ENCODE measurements at regions not wholly inside any gene's neighbourhood (a gene's known extent, or its start where the extent isn't known, plus 50 kb on each side); places are given as distances from the start of the nearest gene placed in this dataset.
"Not testable (repeated sequence)": the region's sequence is repeated elsewhere in the genome, so short reads cannot be mapped to it uniquely, and the experiment has no call there.

- Histone ChIP-seq H3K4me2 (no peak overlapping the region), H4K20me1 (ENCODE audit: insufficient read depth) (no peaks in the 10 kb centered on the region), H3K79me2 (ENCODE audit: low read depth) (no peaks in the 10 kb centered on the region), H3F3A (ENCODE audit: insufficient read depth, low read depth) (no peaks in the 10 kb centered on the region), H3K27ac (no peak overlapping the region), H2AFZ (no peak overlapping the region), H3K4me1 (replicated peaks; ENCODE audit: insufficient read depth) (no peaks in the 10 kb centered on the region), H3K9me3 (ENCODE audit: insufficient read depth, low read depth) (no peaks in the 10 kb centered on the region), H3K27me3 (ENCODE audit: insufficient read depth, low read depth) (no peaks in the 10 kb centered on the region), H3K9me2 (ENCODE audit: insufficient read depth) (no peaks in the 10 kb centered on the region), H3K4me3 (no peak overlapping the region), H3K36me3 (ENCODE audit: low read depth) (no peaks in the 10 kb centered on the region)
- ChIA-PET CTCF (no interaction called here), POLR2A (ENCODE audit: unreplicated experiment) (no interaction called here)
- TF ChIP-seq EZH2 (IDR thresholded peaks at IDR 0.05; ENCODE audit: low read depth) (no peak), CTCF (conservative IDR thresholded peaks at IDR 0.05) (no peak)
- no peak for DNase-seq
- intact Hi-C loops (cut with micrococcal nuclease; ENCODE audit: unreplicated experiment): no loop called here
- no TSS peak for BruUV-seq (replicated peaks)
Observed at GRCh38 chrX:139002319-139002718, 290.8 kb upstream of the FGF13 start.

GRCh38 chrX:138996268-138996667, 284.8 kb upstream of the FGF13 start:
- no TSS peak for BruUV-seq (replicated peaks)
- no peak overlapping the region for H3K4me3 ChIP-seq
- no peaks in the 10 kb centered on the region; the same call in 1 of the 2 replicates for H3K9me2 ChIP-seq (ENCODE audit: insufficient read depth)
- no peak for DNase-seq
- no peaks in the 10 kb centered on the region for H3K4me1 ChIP-seq (replicated peaks; ENCODE audit: insufficient read depth)
- H3K36me3 ChIP-seq (ENCODE audit: low read depth): no peaks in the 10 kb centered on the region
- no peak overlapping the region for H3K27ac ChIP-seq
- H4K20me1 ChIP-seq (ENCODE audit: insufficient read depth): no peaks in the 10 kb centered on the region
- CTCF ChIA-PET: no interaction called here
- H3K79me2 ChIP-seq (ENCODE audit: low read depth): no peaks in the 10 kb centered on the region
- peaks cover 3% of the 10 kb centered on the region; the same call in 1 of the 2 replicates for H3K9me3 ChIP-seq (ENCODE audit: insufficient read depth, low read depth)
- no peak overlapping the region for H3K4me2 ChIP-seq
- H2AFZ ChIP-seq: no peak overlapping the region
- H3F3A ChIP-seq (ENCODE audit: insufficient read depth, low read depth): no peaks in the 10 kb centered on the region
- intact Hi-C loops (cut with micrococcal nuclease; ENCODE audit: unreplicated experiment): no loop called here
- POLR2A ChIA-PET (ENCODE audit: unreplicated experiment): no interaction called here
- no peak for TF ChIP-seq CTCF (conservative IDR thresholded peaks at IDR 0.05)
- no peak for TF ChIP-seq EZH2 (IDR thresholded peaks at IDR 0.05; ENCODE audit: low read depth)
- H3K27me3 ChIP-seq (ENCODE audit: insufficient read depth, low read depth): no peaks in the 10 kb centered on the region

GRCh38 chrX:138995458-138995857, 283.9 kb upstream of the FGF13 start:
- H3K79me2 ChIP-seq (ENCODE audit: low read depth): no peaks in the 10 kb centered on the region

GRCh38 chrX:138990425-138990824, 278.9 kb upstream of the FGF13 start:
- POLR2A ChIA-PET (ENCODE audit: unreplicated experiment): not testable (repeated sequence)

More at GRCh38 chrX:138995458-138995857, 283.9 kb upstream of the FGF13 start:
- POLR2A ChIA-PET (ENCODE audit: unreplicated experiment): no interaction called here
- Histone ChIP-seq H3K4me1 (replicated peaks; ENCODE audit: insufficient read depth) (no peaks in the 10 kb centered on the region), H3K27ac (no peak overlapping the region), H3K27me3 (ENCODE audit: insufficient read depth, low read depth) (no peaks in the 10 kb centered on the region), H3K9me2 (ENCODE audit: insufficient read depth) (no peaks in the 10 kb centered on the region; the same call in 1 of the 2 replicates), H3K36me3 (ENCODE audit: low read depth) (no peaks in the 10 kb centered on the region), H4K20me1 (ENCODE audit: insufficient read depth) (no peaks in the 10 kb centered on the region), H3K4me3 (no peak overlapping the region), H3F3A (ENCODE audit: insufficient read depth, low read depth) (no peaks in the 10 kb centered on the region), H3K4me2 (no peak overlapping the region), H2AFZ (no peak overlapping the region), H3K9me3 (ENCODE audit: insufficient read depth, low read depth) (peaks cover 3% of the 10 kb centered on the region; the same call in 1 of the 2 replicates)
- CTCF ChIA-PET: no interaction called here
- intact Hi-C loops (cut with micrococcal nuclease; ENCODE audit: unreplicated experiment): no loop called here
- no peak for DNase-seq
- no peak for TF ChIP-seq CTCF (conservative IDR thresholded peaks at IDR 0.05)
- no peak for TF ChIP-seq EZH2 (IDR thresholded peaks at IDR 0.05; ENCODE audit: low read depth)
- BruUV-seq (replicated peaks): no TSS peak

More at GRCh38 chrX:138990425-138990824, 278.9 kb upstream of the FGF13 start:
- H4K20me1 ChIP-seq (ENCODE audit: insufficient read depth); H3K79me2 ChIP-seq (ENCODE audit: low read depth); H3F3A ChIP-seq (ENCODE audit: insufficient read depth, low read depth); H3K9me3 ChIP-seq (ENCODE audit: insufficient read depth, low read depth); H3K9me2 ChIP-seq (ENCODE audit: insufficient read depth); H3K27me3 ChIP-seq (ENCODE audit: insufficient read depth, low read depth); H3K4me3 ChIP-seq; CTCF ChIA-PET; H3K4me2 ChIP-seq; H2AFZ ChIP-seq; BruUV-seq (replicated peaks); DNase-seq; H3K27ac ChIP-seq; intact Hi-C loops (cut with micrococcal nuclease; ENCODE audit: unreplicated experiment); H3K36me3 ChIP-seq (ENCODE audit: low read depth): not testable (repeated sequence)
- H3K4me1 ChIP-seq (replicated peaks; ENCODE audit: insufficient read depth): peaks cover 17% of the 10 kb centered on the region
